BJ (cell line): ENCODE measurements at regions not wholly inside any gene's neighbourhood (a gene's known extent, or its start where the extent isn't known, plus 50 kb on each side); places are given as distances from the start of the nearest gene placed in this dataset.

Experiments used
- CTCF ChIA-PET: fragments of 350-600 bp; formaldehyde crosslinking; extraction: SDS; loops from one replicate; lab custom pipeline; 2021; ENCODE audit warnings: antibody characterized with exemption, inconsistent platforms; lab: Yijun Ruan, JAX
- POLR2A ChIA-PET: fragments of 300-600 bp; sonication (Branson Sonifier 250); formaldehyde crosslinking; extraction: SDS; loops from one replicate; lab custom pipeline; 2021; ENCODE audit warnings: antibody characterized with exemption; lab: Charles Lee
- DNase-seq: peaks from one replicate; pipeline ENCODE4 v3.0.0-alpha.2; 2011; ENCODE audit warnings: low read depth
- H3K27me3 ChIP-seq: 2 replicates; pipeline ENCODE4 v1.6.0; 2011; ENCODE audit warnings: low read length; ENCODE audit not compliant: control insufficient read depth, insufficient read depth
- H3K36me3 ChIP-seq: 2 replicates; pipeline ENCODE4 v1.5.1; 2011; ENCODE audit warnings: low read length; ENCODE audit not compliant: control insufficient read depth, insufficient read depth
- H3K4me3 ChIP-seq: 2 replicates; pipeline ENCODE4 v1.5.1; 2011; ENCODE audit warnings: low read depth, mild to moderate bottlenecking, control low read depth, low read length
- CTCF ChIP-seq: IDR thresholded peaks from 2 replicates; pipeline ENCODE4 v1.5.1; 2011; ENCODE audit warnings: low read depth, mild to moderate bottlenecking, control low read depth, inconsistent platforms, low read length, moderate library complexity; ENCODE audit not compliant: insufficient read depth

GRCh38 chr11:115894176-115894575 is 390.0 kb upstream of the CADM1 start:
- TF ChIP-seq CTCF = no peak
- POLR2A ChIA-PET = no interaction called here

GRCh38 chr11:115893461-115894099 is 389.4 kb upstream of the CADM1 start:
- DNase-seq = no peak
- POLR2A ChIA-PET = no interaction called here
- Histone ChIP-seq H3K36me3 (no peaks in the 10 kb centered on the region), H3K4me3 (no peak overlapping the region), H3K27me3 (no peaks in the 10 kb centered on the region)
- CTCF ChIA-PET = interaction anchor here (0.6 kb wide), 1 partner anchor 394 kb away, joined by 3 read pairs; no protein-coding TSS in a partner anchor
- TF ChIP-seq CTCF = no peak

More at GRCh38 chr11:115894176-115894575, 390.0 kb upstream of the CADM1 start:
- CTCF ChIA-PET = interaction anchor here (0.6 kb wide), 1 partner anchor 395 kb away, joined by 3 read pairs; no protein-coding TSS in a partner anchor
- Histone ChIP-seq H3K27me3 (no peaks in the 10 kb centered on the region), H3K4me3 (no peak overlapping the region), H3K36me3 (no peaks in the 10 kb centered on the region)
- no peak for DNase-seq

- no peak for DNase-seq
- TF ChIP-seq CTCF = no peak
- H3K4me3 ChIP-seq = no peak overlapping the region
- POLR2A ChIA-PET = no interaction called here
- CTCF ChIA-PET = interaction anchor here (0.5 kb wide), 1 partner anchor 17 kb away, joined by 3 read pairs; no protein-coding TSS in a partner anchor
- H3K36me3 ChIP-seq = no peaks in the 10 kb centered on the region
- no peaks in the 10 kb centered on the region for H3K27me3 ChIP-seq
Measured at GRCh38 chr11:115892016-115892415, 387.8 kb upstream of the CADM1 start.

- Histone ChIP-seq H3K27me3 (no peaks in the 10 kb centered on the region), H3K36me3 (no peaks in the 10 kb centered on the region), H3K4me3 (no peak overlapping the region)
- no peak for TF ChIP-seq CTCF
- POLR2A ChIA-PET = no interaction called here
- CTCF ChIA-PET = interaction anchor here (0.5 kb wide), 1 partner anchor 17 kb away, joined by 3 read pairs; no protein-coding TSS in a partner anchor
- no peak for DNase-seq
Measured at GRCh38 chr11:115891581-115891980, 387.4 kb upstream of the CADM1 start.

GRCh38 chr11:115890500-115890899 is 386.3 kb upstream of the CADM1 start:
- no peak for DNase-seq
- ChIA-PET POLR2A (no interaction called here), CTCF (no interaction called here)
- TF ChIP-seq CTCF = no peak
- Histone ChIP-seq H3K27me3 (no peaks in the 10 kb centered on the region), H3K4me3 (no peak overlapping the region), H3K36me3 (no peaks in the 10 kb centered on the region)
